GM23338 (cell line): ENCODE measurements at regions not wholly inside any gene's neighbourhood (a gene's known extent, or its start where the extent isn't known, plus 50 kb on each side); places are given as distances from the start of the nearest gene placed in this dataset.

Source experiments
- ATAC-seq: fragments of 200-7000 bp; cut with Tn5 transposase; 3 replicates; pipeline ENCODE4 v1.9.1; 2020
- DNase-seq: peaks from one replicate; pipeline ENCODE4 v3.0.0-alpha.2; 2015; ENCODE audit warnings: low spot score
- H2AFZ ChIP-seq: fragments of 200-600 bp; sonication (generic); 2 replicates; pipeline ENCODE4 v1.8.0; 2016; ENCODE audit warnings: antibody characterized with exemption, mild to moderate bottlenecking, moderate library complexity
- H3F3A ChIP-seq: fragments of 200-600 bp; sonication (generic); replicated peaks from 2 replicates; pipeline ENCODE4 v1.8.0; 2017; ENCODE audit warnings: antibody characterized with exemption, mixed run types, low read depth
- H3K27ac ChIP-seq: fragments of 200-600 bp; sonication (generic); 2 replicates; pipeline ENCODE4 v1.6.1; 2016; ENCODE audit warnings: low read depth
- H3K27me3 ChIP-seq: fragments of 200-600 bp; sonication (generic); 2 replicates; pipeline ENCODE4 v1.8.0; 2016; ENCODE audit warnings: mild to moderate bottlenecking, mixed run types, moderate library complexity; ENCODE audit not compliant: insufficient read depth
- H3K36me3 ChIP-seq: fragments of 200-600 bp; sonication (generic); 2 replicates; pipeline ENCODE4 v1.8.0; 2016; ENCODE audit warnings: mild to moderate bottlenecking; ENCODE audit not compliant: insufficient read depth
- H3K4me1 ChIP-seq: fragments of 200-600 bp; sonication (generic); 2 replicates; pipeline ENCODE4 v1.8.0; 2016; ENCODE audit warnings: mild to moderate bottlenecking, moderate library complexity; ENCODE audit not compliant: insufficient read depth
- H3K4me2 ChIP-seq: fragments of 200-600 bp; sonication (generic); 2 replicates; pipeline ENCODE4 v1.7.1; 2017; ENCODE audit warnings: mixed run types
- H3K4me3 ChIP-seq: fragments of 200-600 bp; sonication (generic); 2 replicates; pipeline ENCODE4 v1.6.1; 2016; ENCODE audit warnings: mixed run types
- H3K79me2 ChIP-seq: fragments of 200-600 bp; sonication (generic); replicated peaks from 2 replicates; pipeline ENCODE4 v1.8.0; 2017; ENCODE audit warnings: mild to moderate bottlenecking; ENCODE audit not compliant: insufficient read depth
- H3K9me2 ChIP-seq: fragments of 200-600 bp; sonication (generic); 2 replicates; pipeline ENCODE4 v1.8.0; 2017; ENCODE audit not compliant: insufficient read depth
- H4K20me1 ChIP-seq: fragments of 200-600 bp; sonication (generic); replicated peaks from 2 replicates; pipeline ENCODE4 v1.8.0; 2017; ENCODE audit warnings: mild to moderate bottlenecking; ENCODE audit not compliant: insufficient read depth
- H3K27ac Mint-ChIP-seq: 2 replicates; pipeline ENCODE4 v1.8.0; 2020; ENCODE audit warnings: inconsistent platforms, mild to moderate bottlenecking, moderate library complexity, mixed read lengths
- H3K27me3 Mint-ChIP-seq: 3 replicates; pipeline ENCODE4 v1.8.0; 2022; ENCODE audit warnings: low read depth, mild to moderate bottlenecking, moderate library complexity, mixed read lengths, inconsistent platforms; ENCODE audit not compliant: insufficient read depth, poor library complexity
- H3K36me3 Mint-ChIP-seq: 3 replicates; pipeline ENCODE4 v1.8.0; 2021; ENCODE audit warnings: low read depth, mild to moderate bottlenecking, inconsistent platforms, moderate library complexity, mixed read lengths
- H3K4me1 Mint-ChIP-seq: 3 replicates; pipeline ENCODE4 v1.8.0; 2020; ENCODE audit warnings: mild to moderate bottlenecking, inconsistent platforms, mixed read lengths
- H3K4me3 Mint-ChIP-seq: 3 replicates; pipeline ENCODE4 v1.8.0; 2021; ENCODE audit warnings: moderate library complexity, mild to moderate bottlenecking, inconsistent platforms, mixed read lengths
- H3K9me3 Mint-ChIP-seq: 3 replicates; pipeline ENCODE4 v1.8.0; 2020; ENCODE audit warnings: moderate library complexity, mild to moderate bottlenecking, inconsistent platforms, mixed read lengths
- CREB1 ChIP-seq: fragments of 250-450 bp; sonication (Bioruptor Pico); IDR thresholded peaks from 2 replicates; pipeline ENCODE4 v1.5.0; 2020; ENCODE audit warnings: low read depth, mild to moderate bottlenecking, moderate library complexity
- CTCF ChIP-seq, 2 experiments: fragments of 200-600 bp in 1 of 2; sonication (generic) in 1 of 2; conservative IDR thresholded peaks; 2 replicates each; pipeline versions ENCODE4 v1.5.1 to v1.6.1; 2016 to 2017; ENCODE audit warnings: antibody characterized with exemption in 2 of 2, low read depth in 2 of 2, mild to moderate bottlenecking in 2 of 2, moderate library complexity in 1 of 2
- ETS1 ChIP-seq: IDR thresholded peaks from 2 replicates; pipeline ENCODE4 v1.6.1; 2016; ENCODE audit warnings: antibody characterized with exemption
- EZH2 ChIP-seq: fragments of 200-600 bp; sonication (generic); IDR thresholded peaks from one replicate; pipeline ENCODE4 v1.8.0; 2017; ENCODE audit warnings: antibody characterized with exemption, mild to moderate bottlenecking, low read depth; ENCODE audit not compliant: unreplicated experiment
- EZH2phosphoT487 ChIP-seq: fragments of 200-600 bp; sonication (generic); IDR thresholded peaks from one replicate; pipeline ENCODE4 v1.8.1; 2018; ENCODE audit warnings: antibody characterized with exemption; ENCODE audit not compliant: unreplicated experiment
- JUNB ChIP-seq: IDR thresholded peaks from one replicate; pipeline ENCODE4 v1.6.1; 2016; ENCODE audit warnings: antibody characterized with exemption; ENCODE audit not compliant: unreplicated experiment
- NANOG ChIP-seq: IDR thresholded peaks from 2 replicates; pipeline ENCODE4 v1.6.1; 2016; ENCODE audit warnings: antibody characterized with exemption, borderline replicate concordance
- POLR2AphosphoS5 ChIP-seq: IDR thresholded peaks from 2 replicates; pipeline ENCODE4 v1.6.1; 2016; ENCODE audit warnings: antibody characterized with exemption, low read depth
- REST ChIP-seq: IDR thresholded peaks from one replicate; pipeline ENCODE4 v1.6.1; 2018; ENCODE audit warnings: antibody characterized with exemption; ENCODE audit not compliant: unreplicated experiment
- STAT1 ChIP-seq: IDR thresholded peaks from one replicate; pipeline ENCODE4 v1.6.1; 2016; ENCODE audit warnings: antibody characterized with exemption; ENCODE audit not compliant: unreplicated experiment
- ZNF114 ChIP-seq: fragments of 250-450 bp; sonication (Bioruptor Pico); IDR thresholded peaks from 2 replicates; pipeline ENCODE4 v1.5.0; 2020; ENCODE audit warnings: mild to moderate bottlenecking, moderate library complexity
- ZNF331 ChIP-seq: fragments of 250-450 bp; sonication (Bioruptor Pico); IDR thresholded peaks from 2 replicates; pipeline ENCODE4 v1.5.0; 2020; ENCODE audit warnings: low read depth, mild to moderate bottlenecking, moderate library complexity

GRCh38 chr13:73521290-73521624, 462.5 kb downstream of the KLF5 start (continued):
- TF ChIP-seq REST (no peak), EZH2phosphoT487 (no peak), CTCF (conservative IDR thresholded peaks at IDR 0.05; ENCODE audit: low read depth in 2 of 2) (no peak), ZNF331 (CRISPR knock-in tag) (no peak), ZNF114 (CRISPR knock-in tag) (no peak), POLR2AphosphoS5 (no peak), EZH2 (no peak), NANOG (no peak), JUNB (no peak), STAT1 (no peak)

GRCh38 chr13:73520566-73521289, 461.9 kb downstream of the KLF5 start:
- Histone ChIP-seq H3K4me2 (no peak overlapping the region), H3K79me2 (no peaks in the 10 kb centered on the region), H3K4me3 (no peak overlapping the region), H3F3A (peaks cover 4% of the 10 kb centered on the region; the same call in 1 of the 2 replicates), H3K27ac (no peak overlapping the region), H3K36me3 (no peaks in the 10 kb centered on the region), H3K4me1 (peaks cover 22% of the 10 kb centered on the region), H2AFZ (peak overlapping the region; percentile 78; the same call in 1 of the 2 replicates), H3K9me2 (peaks cover 7% of the 10 kb centered on the region), H3K27me3 (no peaks in the 10 kb centered on the region), H4K20me1 (no peaks in the 10 kb centered on the region)
- Mint-ChIP-seq H3K36me3 (no peaks in the 10 kb centered on the region; the same call in 2 of the 3 replicates), H3K27me3 (peaks cover 4% of the 10 kb centered on the region), H3K27ac (no peak overlapping the region), H3K4me3 (no peak overlapping the region), H3K9me3 (no peaks in the 10 kb centered on the region; the same call in 2 of the 3 replicates), H3K4me1 (peaks cover 34% of the 10 kb centered on the region)
- DNase-seq, result no peak
- no peak for ATAC-seq
- TF ChIP-seq CTCF (conservative IDR thresholded peaks at IDR 0.05; ENCODE audit: low read depth in 2 of 2) (no peak), REST (no peak), JUNB (no peak), STAT1 (no peak), EZH2phosphoT487 (no peak), ETS1 (no peak), NANOG (no peak), EZH2 (no peak), POLR2AphosphoS5 (no peak), CREB1 (CRISPR knock-in tag) (no peak), ZNF331 (CRISPR knock-in tag) (no peak)
